ENCODE measurements at regions not wholly inside any gene's neighbourhood (a gene's known extent, or its start where the extent isn't known, plus 50 kb on each side); places are given as distances from the start of the nearest gene placed in this dataset.

GRCh38 chr2:128774320-128775216 is 455.9 kb upstream of the HS6ST1 start:
- FAIRE-seq: no peak
- TF ChIP-seq HNRNPUL1 (IDR thresholded peaks at IDR 0.05; ENCODE audit: low read depth, low read length): no peak
- TF ChIP-seq, protein P1, sequence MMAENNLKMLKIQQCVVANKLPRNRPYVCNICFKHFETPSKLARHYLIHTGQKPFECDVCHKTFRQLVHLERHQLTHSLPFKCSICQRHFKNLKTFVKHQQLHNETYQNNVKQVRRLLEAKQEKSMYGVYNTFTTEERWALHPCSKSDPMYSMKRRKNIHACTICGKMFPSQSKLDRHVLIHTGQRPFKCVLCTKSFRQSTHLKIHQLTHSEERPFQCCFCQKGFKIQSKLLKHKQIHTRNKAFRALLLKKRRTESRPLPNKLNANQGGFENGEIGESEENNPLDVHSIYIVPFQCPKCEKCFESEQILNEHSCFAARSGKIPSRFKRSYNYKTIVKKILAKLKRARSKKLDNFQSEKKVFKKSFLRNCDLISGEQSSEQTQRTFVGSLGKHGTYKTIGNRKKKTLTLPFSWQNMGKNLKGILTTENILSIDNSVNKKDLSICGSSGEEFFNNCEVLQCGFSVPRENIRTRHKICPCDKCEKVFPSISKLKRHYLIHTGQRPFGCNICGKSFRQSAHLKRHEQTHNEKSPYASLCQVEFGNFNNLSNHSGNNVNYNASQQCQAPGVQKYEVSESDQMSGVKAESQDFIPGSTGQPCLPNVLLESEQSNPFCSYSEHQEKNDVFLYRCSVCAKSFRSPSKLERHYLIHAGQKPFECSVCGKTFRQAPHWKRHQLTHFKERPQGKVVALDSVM (CRISPR knock-in tag; IDR thresholded peaks at IDR 0.05): no peak
- no peak for TF ChIP-seq ZFP36L2 (CRISPR knock-in tag; IDR thresholded peaks at IDR 0.05)
- TF ChIP-seq ZHX1 (CRISPR knock-in tag; IDR thresholded peaks at IDR 0.05; ENCODE audit: low read depth): no peak
- TF ChIP-seq ZNF143 (CRISPR knock-in tag; IDR thresholded peaks at IDR 0.05): no peak
- TF ChIP-seq MLXIP (CRISPR knock-in tag; IDR thresholded peaks at IDR 0.05; ENCODE audit: borderline replicate concordance): no peak
- no peak for TF ChIP-seq SRY (CRISPR knock-in tag; IDR thresholded peaks at IDR 0.05)
- no peak for TF ChIP-seq HOXA7 (CRISPR knock-in tag; IDR thresholded peaks at IDR 0.05)
- TF ChIP-seq ZNF607 (CRISPR knock-in tag; IDR thresholded peaks at IDR 0.05; ENCODE audit: borderline replicate concordance): no peak
- no peak for TF ChIP-seq ZMYM3 (CRISPR knock-in tag; IDR thresholded peaks at IDR 0.05)

More at GRCh38 chr2:128774320-128775216, 455.9 kb upstream of the HS6ST1 start:
- in situ Hi-C loops (cut with HindIII; ENCODE audit: extremely low pct_ligation_motif_present, low pct_unique_long_range_greater_than_20kb): loop anchor here (25.0 kb wide), 1 partner anchor 1063 kb away; no protein-coding TSS in a partner anchor
- Histone ChIP-seq H3K27me3 (ENCODE audit: control insufficient read depth in 1 of 2, insufficient read depth in 2 of 2, low read length in 2 of 2) (peaks cover 0 to 42% of the 10 kb centered on the region in 2 experiments; a peak in 3 of 5 replicates), H4K20me1 (ENCODE audit: insufficient read depth, low read length) (no peaks in the 10 kb centered on the region), H3K9ac (ENCODE audit: insufficient read depth, low read depth, low read length) (no peak overlapping the region), H3K4me3 (replicated peaks in 1 of 3; ENCODE audit: insufficient read depth in 1 of 3, low read depth in 2 of 3, low read length in 3 of 3) (no peak overlapping the region), H3K9me3 (ENCODE audit: low read length) (no peaks in the 10 kb centered on the region), H2AFZ (ENCODE audit: low read length) (no peak overlapping the region), H3K4me1 (ENCODE audit: insufficient read depth, low read length) (no peaks in the 10 kb centered on the region), H3K27ac (ENCODE audit: extremely low read length, insufficient read depth, low read length) (no peak overlapping the region), H3K36me3 (replicated peaks in 1 of 2; ENCODE audit: control insufficient read depth in 1 of 2, insufficient read depth in 2 of 2, low read length in 2 of 2) (no peaks in the 10 kb centered on the region), H3K79me2 (ENCODE audit: insufficient read depth, low read length) (no peaks in the 10 kb centered on the region), H3K4me2 (ENCODE audit: low read depth, low read length) (no peak overlapping the region)
- ATAC-seq: no peak
- BruUV-seq (replicated peaks): no TSS peak
- no peak for DNase-seq (ENCODE audit: low spot score)
- WGBS (ENCODE audit: low lambda C conversion rate): 3% methylated on average over 7 of the region's 7 CpGs
- POLR2A ChIA-PET: no interaction called here
- CTCF ChIA-PET (ENCODE audit: low intra/inter-chr PET ratio, low total read pairs): no interaction called here
- intact Hi-C loops (cut with micrococcal nuclease; ENCODE audit: unreplicated experiment): no loop called here
